GM18873 (cell line): ENCODE measurements at regions not wholly inside any gene's neighbourhood (a gene's known extent, or its start where the extent isn't known, plus 50 kb on each side); places are given as distances from the start of the nearest gene placed in this dataset.

Source experiments
- ATAC-seq: cut with Tn5 transposase; IDR thresholded peaks from one replicate; pipeline ENCODE4 v1.9.1; 2021; ENCODE audit warnings: mild to moderate bottlenecking, moderate library complexity, moderate number of reproducible peaks; ENCODE audit not compliant: unreplicated experiment, low FRiP score

GRCh38 chr2:183269956-183270355 lies 145.7 kb downstream of the NUP35 start:
- ATAC-seq, result no peak

- ATAC-seq, result no peak
Measured at GRCh38 chr2:183283209-183283608, 159.0 kb downstream of the NUP35 start.

GRCh38 chr2:183284606-183285005 lies 160.4 kb downstream of the NUP35 start:
- no peak for ATAC-seq

- no peak for ATAC-seq
Measured at GRCh38 chr2:183291436-183291835, 167.2 kb downstream of the NUP35 start.

- no peak for ATAC-seq
Measured at GRCh38 chr2:183292028-183292427, 167.8 kb downstream of the NUP35 start.

- ATAC-seq, result no peak
Measured at GRCh38 chr2:183339311-183339710, 215.1 kb downstream of the NUP35 start.

GRCh38 chr2:183341057-183341456 lies 216.8 kb downstream of the NUP35 start:
- ATAC-seq, result no peak

- no peak for ATAC-seq
Measured at GRCh38 chr2:183347969-183348368, 223.7 kb downstream of the NUP35 start.

GRCh38 chr2:183348492-183348891 lies 224.2 kb downstream of the NUP35 start:
- peak; percentile 76 for ATAC-seq

- ATAC-seq, result peak; percentile 32
Measured at GRCh38 chr2:183349091-183349490, 224.8 kb downstream of the NUP35 start.

GRCh38 chr2:183359867-183360266 lies 235.6 kb downstream of the NUP35 start:
- ATAC-seq, result no peak

GRCh38 chr2:183371545-183371944 lies 247.3 kb downstream of the NUP35 start:
- ATAC-seq, result no peak

- no peak for ATAC-seq
Measured at GRCh38 chr2:183375821-183376220, 251.6 kb downstream of the NUP35 start.

GRCh38 chr2:183383854-183384253 lies 259.6 kb downstream of the NUP35 start:
- no peak for ATAC-seq

GRCh38 chr2:183389546-183390080 lies 265.4 kb downstream of the NUP35 start:
- ATAC-seq, result no peak

GRCh38 chr2:183390109-183390508 lies 265.9 kb downstream of the NUP35 start:
- no peak for ATAC-seq

GRCh38 chr2:183404392-183404791 lies 280.1 kb downstream of the NUP35 start:
- no peak for ATAC-seq

GRCh38 chr2:183408562-183408961 lies 284.3 kb downstream of the NUP35 start:
- ATAC-seq, result no peak

- ATAC-seq, result no peak
Measured at GRCh38 chr2:183409662-183410061, 285.4 kb downstream of the NUP35 start.

- no peak for ATAC-seq
Measured at GRCh38 chr2:183416753-183417152, 292.5 kb downstream of the NUP35 start.

- ATAC-seq, result no peak
Measured at GRCh38 chr2:183426825-183427224, 302.6 kb downstream of the NUP35 start.

GRCh38 chr2:183427558-183427957 lies 303.3 kb downstream of the NUP35 start:
- no peak for ATAC-seq

- no peak for ATAC-seq
Measured at GRCh38 chr2:183428881-183429280, 304.6 kb downstream of the NUP35 start.
